ENCODE measurements at regions not wholly inside any gene's neighbourhood (a gene's known extent, or its start where the extent isn't known, plus 50 kb on each side); places are given as distances from the start of the nearest gene placed in this dataset.

GRCh38 chr4:160141206-160141605 is 1038.3 kb downstream of the RAPGEF2 start:
- H3K27me3 ChIP-seq (ENCODE audit: control insufficient read depth, extremely low read depth, insufficient read depth, low read length), result no peaks in the 10 kb centered on the region
- no peak overlapping the region for H3K4me3 ChIP-seq (ENCODE audit: control insufficient read depth in 2 of 3, extremely low read depth in 1 of 3, insufficient read depth in 2 of 3, low read depth in 1 of 3, low read length in 3 of 3)
- H3K9me1 ChIP-seq (ENCODE audit: control insufficient read depth, extremely low read depth, insufficient read depth, low read length), result no peaks in the 10 kb centered on the region
- no peak overlapping the region for H3K9ac ChIP-seq (ENCODE audit: control insufficient read depth, extremely low read depth, insufficient read depth, low read length)
- H3K27ac ChIP-seq (ENCODE audit: control insufficient read depth, insufficient read depth, low read length), result no peak overlapping the region
- dilution Hi-C loops (cut with MboI; ENCODE audit: extremely low pct_ligation_motif_present, low sequenced_read_pairs), result no loop called here
- no peaks in the 10 kb centered on the region for H3K4me1 ChIP-seq (ENCODE audit: control insufficient read depth, extremely low read depth, insufficient read depth, low read length)
- H4K20me1 ChIP-seq (ENCODE audit: control insufficient read depth, extremely low read depth, insufficient read depth, low read length), result no peaks in the 10 kb centered on the region
- no peaks in the 10 kb centered on the region for H3K36me3 ChIP-seq (ENCODE audit: control insufficient read depth in 2 of 2, extremely low read depth in 1 of 2, insufficient read depth in 2 of 2, low read length in 2 of 2)
- TF ChIP-seq CTCF (optimal IDR thresholded peaks at IDR 0.05 in 1 of 3, IDR thresholded peaks at IDR 0.05 in 1 of 3, conservative IDR thresholded peaks at IDR 0.05 in 1 of 3; ENCODE audit: extremely low read depth in 1 of 3, insufficient read depth in 2 of 3, low read length in 3 of 3) (no peak), EZH2 (IDR thresholded peaks at IDR 0.05; ENCODE audit: low read length) (no peak)
- no peaks in the 10 kb centered on the region for H3K79me2 ChIP-seq (ENCODE audit: control insufficient read depth, insufficient read depth, low read length)
- H2AFZ ChIP-seq (ENCODE audit: control insufficient read depth, low read length), result no peak overlapping the region
- FAIRE-seq (no peak), DNase-seq (ENCODE audit: low read depth, low spot score) (no peak)
- no peaks in the 10 kb centered on the region for H3K9me3 ChIP-seq (ENCODE audit: control insufficient read depth, low read depth, low read length)
- no peak overlapping the region for H3K4me2 ChIP-seq (ENCODE audit: control insufficient read depth, extremely low read depth, insufficient read depth, low read depth, low read length)

GRCh38 chr4:160142579-160142978 is 1039.7 kb downstream of the RAPGEF2 start:
- no peak for TF ChIP-seq CTCF (optimal IDR thresholded peaks at IDR 0.05 in 1 of 3, IDR thresholded peaks at IDR 0.05 in 1 of 3, conservative IDR thresholded peaks at IDR 0.05 in 1 of 3; ENCODE audit: extremely low read depth in 1 of 3, insufficient read depth in 2 of 3, low read length in 3 of 3)
- TF ChIP-seq EZH2 (IDR thresholded peaks at IDR 0.05; ENCODE audit: low read length), result no peak
- H3K27me3 ChIP-seq (ENCODE audit: control insufficient read depth, extremely low read depth, insufficient read depth, low read length), result no peaks in the 10 kb centered on the region
- H2AFZ ChIP-seq (ENCODE audit: control insufficient read depth, low read length), result no peak overlapping the region
- H3K4me1 ChIP-seq (ENCODE audit: control insufficient read depth, extremely low read depth, insufficient read depth, low read length), result no peaks in the 10 kb centered on the region
- dilution Hi-C loops (cut with MboI; ENCODE audit: extremely low pct_ligation_motif_present, low sequenced_read_pairs), result no loop called here
- no peaks in the 10 kb centered on the region for H3K9me3 ChIP-seq (ENCODE audit: control insufficient read depth, low read depth, low read length)
- no peak overlapping the region for H3K4me3 ChIP-seq (ENCODE audit: control insufficient read depth in 2 of 3, extremely low read depth in 1 of 3, insufficient read depth in 2 of 3, low read depth in 1 of 3, low read length in 3 of 3)
- no peak overlapping the region for H3K9ac ChIP-seq (ENCODE audit: control insufficient read depth, extremely low read depth, insufficient read depth, low read length)
- H3K36me3 ChIP-seq (ENCODE audit: control insufficient read depth in 2 of 2, extremely low read depth in 1 of 2, insufficient read depth in 2 of 2, low read length in 2 of 2), result no peaks in the 10 kb centered on the region
- no peak for FAIRE-seq
- no peak overlapping the region for H3K27ac ChIP-seq (ENCODE audit: control insufficient read depth, insufficient read depth, low read length)
- H4K20me1 ChIP-seq (ENCODE audit: control insufficient read depth, extremely low read depth, insufficient read depth, low read length), result no peaks in the 10 kb centered on the region
- H3K79me2 ChIP-seq (ENCODE audit: control insufficient read depth, insufficient read depth, low read length), result no peaks in the 10 kb centered on the region
- H3K4me2 ChIP-seq (ENCODE audit: control insufficient read depth, extremely low read depth, insufficient read depth, low read depth, low read length), result no peak overlapping the region
- no peaks in the 10 kb centered on the region for H3K9me1 ChIP-seq (ENCODE audit: control insufficient read depth, extremely low read depth, insufficient read depth, low read length)
- DNase-seq (ENCODE audit: low read depth, low spot score), result no peak

Data from keratinocyte (primary cell).